ENCODE measurements at regions not wholly inside any gene's neighbourhood (a gene's known extent, or its start where the extent isn't known, plus 50 kb on each side); places are given as distances from the start of the nearest gene placed in this dataset.

DNA sequence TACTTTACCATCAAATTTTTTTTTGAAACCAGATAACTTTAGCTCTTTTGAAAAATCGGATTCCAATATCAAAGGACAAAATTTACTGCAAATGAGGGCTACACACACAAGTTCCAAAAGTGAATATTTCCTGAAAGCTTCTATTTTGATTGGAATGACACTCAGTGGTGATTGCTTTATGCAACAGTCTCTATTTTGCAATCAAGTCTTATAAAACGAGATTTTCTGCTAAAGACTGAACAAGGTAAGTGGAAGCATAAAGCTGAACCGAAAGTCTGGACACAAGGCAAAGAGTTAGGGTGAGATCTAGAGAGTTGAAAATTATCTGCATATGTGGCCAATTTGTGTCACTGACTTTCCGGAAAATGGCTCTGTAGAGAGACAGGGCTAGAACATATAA lies 145.0 kb upstream of the OSR1 start:
- no peak for TF ChIP-seq POLR2A (IDR thresholded peaks at IDR 0.05)
- TF ChIP-seq, protein P1, sequence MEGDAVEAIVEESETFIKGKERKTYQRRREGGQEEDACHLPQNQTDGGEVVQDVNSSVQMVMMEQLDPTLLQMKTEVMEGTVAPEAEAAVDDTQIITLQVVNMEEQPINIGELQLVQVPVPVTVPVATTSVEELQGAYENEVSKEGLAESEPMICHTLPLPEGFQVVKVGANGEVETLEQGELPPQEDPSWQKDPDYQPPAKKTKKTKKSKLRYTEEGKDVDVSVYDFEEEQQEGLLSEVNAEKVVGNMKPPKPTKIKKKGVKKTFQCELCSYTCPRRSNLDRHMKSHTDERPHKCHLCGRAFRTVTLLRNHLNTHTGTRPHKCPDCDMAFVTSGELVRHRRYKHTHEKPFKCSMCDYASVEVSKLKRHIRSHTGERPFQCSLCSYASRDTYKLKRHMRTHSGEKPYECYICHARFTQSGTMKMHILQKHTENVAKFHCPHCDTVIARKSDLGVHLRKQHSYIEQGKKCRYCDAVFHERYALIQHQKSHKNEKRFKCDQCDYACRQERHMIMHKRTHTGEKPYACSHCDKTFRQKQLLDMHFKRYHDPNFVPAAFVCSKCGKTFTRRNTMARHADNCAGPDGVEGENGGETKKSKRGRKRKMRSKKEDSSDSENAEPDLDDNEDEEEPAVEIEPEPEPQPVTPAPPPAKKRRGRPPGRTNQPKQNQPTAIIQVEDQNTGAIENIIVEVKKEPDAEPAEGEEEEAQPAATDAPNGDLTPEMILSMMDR (IDR thresholded peaks at IDR 0.05): no peak
